Smooth muscle cell (in vitro differentiated cells): ENCODE measurements at regions not wholly inside any gene's neighbourhood (a gene's known extent, or its start where the extent isn't known, plus 50 kb on each side); places are given as distances from the start of the nearest gene placed in this dataset.
A peak's percentile ranks its signal among the peaks of the same experiment; 100 is the strongest.

Experiments
- DNase-seq: peaks from one replicate; lab custom pipeline; 2025; ENCODE audit not compliant: unreplicated experiment; lab: John Stamatoyannopoulos, UW
- H2AFZ ChIP-seq: fragments of 200-600 bp; sonication (generic); 2 replicates; pipeline ENCODE4 v1.6.0; 2016; ENCODE audit warnings: antibody characterized with exemption, low read depth, mild to moderate bottlenecking
- H3F3A ChIP-seq: fragments of 200-600 bp; sonication (generic); 2 replicates; pipeline ENCODE4 v1.6.0; 2017; ENCODE audit warnings: antibody characterized with exemption, low read depth
- H3K27ac ChIP-seq: fragments of 200-600 bp; sonication (generic); 2 replicates; pipeline ENCODE4 v1.5.1; 2016; ENCODE audit warnings: low read depth, mild to moderate bottlenecking
- H3K27me3 ChIP-seq: fragments of 200-600 bp; sonication (generic); 2 replicates; pipeline ENCODE4 v1.6.1; 2016; ENCODE audit warnings: low read depth, mild to moderate bottlenecking
- H3K36me3 ChIP-seq: fragments of 200-600 bp; sonication (generic); 2 replicates; pipeline ENCODE4 v1.5.1; 2016; ENCODE audit warnings: low read depth
- H3K4me1 ChIP-seq: fragments of 200-600 bp; sonication (generic); 2 replicates; pipeline ENCODE4 v1.5.1; 2016; ENCODE audit warnings: low read depth
- H3K4me2 ChIP-seq: fragments of 200-600 bp; sonication (generic); 2 replicates; pipeline ENCODE4 v1.6.0; 2016; ENCODE audit warnings: mild to moderate bottlenecking
- H3K4me3 ChIP-seq: fragments of 200-600 bp; sonication (generic); 2 replicates; pipeline ENCODE4 v1.5.1; 2016; ENCODE audit warnings: mild to moderate bottlenecking
- H3K79me2 ChIP-seq: fragments of 200-600 bp; sonication (generic); 2 replicates; pipeline ENCODE4 v1.6.0; 2016; ENCODE audit warnings: low read depth, mild to moderate bottlenecking
- H3K9ac ChIP-seq: fragments of 200-600 bp; sonication (generic); 2 replicates; pipeline ENCODE4 v1.6.0; 2016; ENCODE audit warnings: low read depth
- H3K9me3 ChIP-seq: fragments of 200-600 bp; sonication (generic); replicated peaks from 2 replicates; pipeline ENCODE4 v1.5.1; 2016; ENCODE audit warnings: low read depth
- H4K20me1 ChIP-seq: fragments of 200-600 bp; sonication (generic); 2 replicates; pipeline ENCODE4 v1.6.0; 2016; ENCODE audit warnings: low read depth
- CTCF ChIP-seq: fragments of 200-600 bp; sonication (generic); IDR thresholded peaks from 2 replicates; pipeline ENCODE4 v1.5.1; 2017; ENCODE audit warnings: borderline replicate concordance, mild to moderate bottlenecking, antibody characterized with exemption; ENCODE audit not compliant: insufficient read depth, poor library complexity, severe bottlenecking
- WGBS: methylation state at CpG from one replicate; pipeline ENCODE4 v1.1.7; 2016; ENCODE audit warnings: low lambda C conversion rate; 5-methylcytosine and 5-hydroxymethylcytosine counted together

GRCh38 chr6:78482801-78483552 is 384.4 kb upstream of the IRAK1BP1 start:
- Histone ChIP-seq H3K9me3 (no peaks in the 10 kb centered on the region), H3K36me3 (no peaks in the 10 kb centered on the region), H2AFZ (no peak overlapping the region), H3K79me2 (no peaks in the 10 kb centered on the region), H3F3A (peaks cover 4% of the 10 kb centered on the region), H3K27ac (no peak overlapping the region), H3K4me1 (peaks cover 12% of the 10 kb centered on the region), H3K4me2 (peak overlapping the region; percentile 36), H4K20me1 (no peaks in the 10 kb centered on the region), H3K9ac (no peak overlapping the region), H3K4me3 (no peak overlapping the region), H3K27me3 (no peaks in the 10 kb centered on the region)
- 69% methylated on average over 4 of the region's 4 CpGs for WGBS
- no peak for TF ChIP-seq CTCF
- DNase-seq: no peak

GRCh38 chr6:78483553-78484197 is 383.7 kb upstream of the IRAK1BP1 start:
- H3K4me1 ChIP-seq: peaks cover 12% of the 10 kb centered on the region
- no peaks in the 10 kb centered on the region for H3K9me3 ChIP-seq
- TF ChIP-seq CTCF: no peak
- no peaks in the 10 kb centered on the region for H4K20me1 ChIP-seq
- DNase-seq: no peak
- no peak overlapping the region for H2AFZ ChIP-seq
- no peaks in the 10 kb centered on the region for H3K36me3 ChIP-seq
- H3K27ac ChIP-seq: no peak overlapping the region
- peak overlapping the region; percentile 36 for H3K4me2 ChIP-seq
- WGBS: 72% methylated on average over 2 of the region's 2 CpGs
- no peaks in the 10 kb centered on the region for H3K79me2 ChIP-seq
- no peak overlapping the region for H3K4me3 ChIP-seq
- no peak overlapping the region for H3K9ac ChIP-seq
- H3F3A ChIP-seq: peaks cover 4% of the 10 kb centered on the region
- H3K27me3 ChIP-seq: no peaks in the 10 kb centered on the region

- Histone ChIP-seq H3K4me3 (no peak overlapping the region), H3K9ac (no peak overlapping the region), H3K4me1 (peaks cover 12% of the 10 kb centered on the region), H3K4me2 (peak overlapping the region; percentile 15), H3K27me3 (no peaks in the 10 kb centered on the region), H3K27ac (no peak overlapping the region), H2AFZ (no peak overlapping the region), H3K79me2 (no peaks in the 10 kb centered on the region), H3K9me3 (no peaks in the 10 kb centered on the region), H4K20me1 (no peaks in the 10 kb centered on the region), H3K36me3 (no peaks in the 10 kb centered on the region), H3F3A (peaks cover 4% of the 10 kb centered on the region)
- no peak for DNase-seq
- 92% methylated on average over 1 of the region's 1 CpG for WGBS
- TF ChIP-seq CTCF: no peak
These were observed 382.9 kb upstream of the IRAK1BP1 start for GRCh38 chr6:78484198-78485064.
